ENCODE measurements at regions not wholly inside any gene's neighbourhood (a gene's known extent, or its start where the extent isn't known, plus 50 kb on each side); places are given as distances from the start of the nearest gene placed in this dataset.

DNA sequence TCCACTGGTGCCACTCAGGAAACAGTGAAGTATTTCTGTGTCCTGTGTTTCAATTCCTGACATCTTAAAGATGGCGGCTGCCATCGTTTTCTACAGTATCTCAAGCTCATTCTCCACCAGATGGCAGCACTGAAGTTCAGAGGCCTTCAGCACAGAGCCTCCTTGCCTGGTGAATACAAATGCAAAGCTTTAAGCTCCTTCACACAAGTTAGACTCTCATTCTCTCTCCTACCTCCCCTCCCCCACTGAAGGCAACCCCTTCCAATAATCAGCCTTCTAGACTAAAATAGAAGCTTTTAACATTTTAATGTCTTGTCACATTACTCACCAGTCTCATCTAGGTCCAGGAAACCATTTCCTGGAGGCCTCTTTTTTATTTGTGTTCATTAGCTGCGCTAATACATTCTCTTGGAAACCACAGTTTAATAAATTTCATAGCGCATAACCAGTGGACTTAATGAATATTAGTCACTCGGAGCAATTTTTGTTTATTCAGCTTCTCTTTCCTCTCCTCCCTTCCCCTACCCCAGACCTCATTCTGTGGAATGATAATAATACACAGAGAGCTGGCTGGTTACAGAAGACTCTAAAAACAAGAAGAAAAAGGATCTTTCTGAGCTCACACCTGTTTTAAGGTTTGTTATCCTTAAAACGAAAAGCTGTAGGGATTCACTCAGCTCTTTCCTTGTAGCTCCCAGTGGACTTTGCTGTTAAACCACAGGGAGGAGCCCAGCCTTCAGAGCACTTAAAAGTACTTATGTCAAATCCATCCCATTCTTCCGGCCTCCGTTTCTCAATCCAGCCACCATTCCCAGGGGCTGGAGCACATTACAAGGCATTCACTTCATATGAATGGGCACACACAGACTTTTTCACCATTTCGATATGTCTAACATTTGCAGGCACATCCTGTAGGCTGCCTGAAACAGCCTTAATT, 384.9 kb downstream of the HLX start:
- POLR2A ChIA-PET, result no interaction called here
- H3K4me2 ChIP-seq (ENCODE audit: control insufficient read depth, insufficient read depth), result no peak overlapping the region

More for the DNA sequence above, 384.9 kb downstream of the HLX start:
- intact Hi-C loops (cut with micrococcal nuclease; ENCODE audit: unreplicated experiment), result loop anchor here (2.0 to 10.0 kb wide), 3 partner anchors 171 to 908 kb away; no protein-coding TSS in a partner anchor
- no TSS peak for BruUV-seq (replicated peaks)
- H3K9me3 ChIP-seq (replicated peaks; ENCODE audit: control insufficient read depth, insufficient read depth, low read length), result no peaks in the 10 kb centered on the region
- H4K20me1 ChIP-seq (ENCODE audit: control insufficient read depth, insufficient read depth), result no peaks in the 10 kb centered on the region
- FAIRE-seq (peak; percentile 74), ATAC-seq (peak; percentile 97), DNase-seq (ENCODE audit: low read depth, low spot score) (peak; percentile 5)
- 50% methylated on average over 9 of the region's 9 CpGs for WGBS (ENCODE audit: insufficient coverage, insufficient replicate concordance, low lambda C conversion rate, missing lambda C conversion rate)
- TF ChIP-seq YY1 (IDR thresholded peaks at IDR 0.05; ENCODE audit: low read depth, low read length) (peak; percentile 95), RAD21 (IDR thresholded peaks at IDR 0.05; ENCODE audit: insufficient read depth, low read depth, low read length) (peak; percentile 51), SMC3 (IDR thresholded peaks at IDR 0.05; ENCODE audit: borderline replicate concordance, low read length) (peak; percentile 66; the same call in 1 of the 2 replicates), MTA3 (IDR thresholded peaks at IDR 0.05; ENCODE audit: borderline replicate concordance, low read length) (no peak), CREM (IDR thresholded peaks at IDR 0.05; ENCODE audit: low read depth) (no peak)
- TF ChIP-seq, protein P1, sequence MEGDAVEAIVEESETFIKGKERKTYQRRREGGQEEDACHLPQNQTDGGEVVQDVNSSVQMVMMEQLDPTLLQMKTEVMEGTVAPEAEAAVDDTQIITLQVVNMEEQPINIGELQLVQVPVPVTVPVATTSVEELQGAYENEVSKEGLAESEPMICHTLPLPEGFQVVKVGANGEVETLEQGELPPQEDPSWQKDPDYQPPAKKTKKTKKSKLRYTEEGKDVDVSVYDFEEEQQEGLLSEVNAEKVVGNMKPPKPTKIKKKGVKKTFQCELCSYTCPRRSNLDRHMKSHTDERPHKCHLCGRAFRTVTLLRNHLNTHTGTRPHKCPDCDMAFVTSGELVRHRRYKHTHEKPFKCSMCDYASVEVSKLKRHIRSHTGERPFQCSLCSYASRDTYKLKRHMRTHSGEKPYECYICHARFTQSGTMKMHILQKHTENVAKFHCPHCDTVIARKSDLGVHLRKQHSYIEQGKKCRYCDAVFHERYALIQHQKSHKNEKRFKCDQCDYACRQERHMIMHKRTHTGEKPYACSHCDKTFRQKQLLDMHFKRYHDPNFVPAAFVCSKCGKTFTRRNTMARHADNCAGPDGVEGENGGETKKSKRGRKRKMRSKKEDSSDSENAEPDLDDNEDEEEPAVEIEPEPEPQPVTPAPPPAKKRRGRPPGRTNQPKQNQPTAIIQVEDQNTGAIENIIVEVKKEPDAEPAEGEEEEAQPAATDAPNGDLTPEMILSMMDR (IDR thresholded peaks at IDR 0.05 in 2 of 3, conservative IDR thresholded peaks at IDR 0.05 in 1 of 3; ENCODE audit: control insufficient read depth in 2 of 3, extremely low read depth in 1 of 3, insufficient read depth in 1 of 3, low read depth in 3 of 3, low read length in 3 of 3), result peak; percentile 47 to 57 (median 51); a peak in 5 of 6 replicates
- H3K27me3 ChIP-seq (replicated peaks in 1 of 2; ENCODE audit: control insufficient read depth in 2 of 2, insufficient read depth in 2 of 2, low read length in 1 of 2), result no peaks in the 10 kb centered on the region
- no peaks in the 10 kb centered on the region for H3K79me2 ChIP-seq (ENCODE audit: control insufficient read depth, insufficient read depth, low read length)
- RAD21 ChIA-PET (ENCODE audit: unreplicated experiment), result interaction anchor here (0.7 to 1.7 kb wide), 10 partner anchors 13 to 1191 kb away, joined by 3 to 20 read pairs (median 4); no protein-coding TSS in a partner anchor
- in situ Hi-C loops (cut with MboI), result no loop called here
- H2AFZ ChIP-seq (ENCODE audit: control insufficient read depth, low read depth, low read length), result peak overlapping the region; percentile 42
- H3K4me3 ChIP-seq, result no peak overlapping the region
- CTCF ChIA-PET, result interaction anchor here (0.6 to 2.9 kb wide), 35 partner anchors 8 to 1191 kb away, joined by 3 to 27 read pairs (median 4); no protein-coding TSS in a partner anchor
- no peak overlapping the region for H3K27ac ChIP-seq (ENCODE audit: control insufficient read depth, insufficient read depth)
- H3K36me3 ChIP-seq (ENCODE audit: control insufficient read depth in 2 of 2, insufficient read depth in 2 of 2, low read length in 1 of 2), result no peaks in the 10 kb centered on the region
- H3K4me1 ChIP-seq (ENCODE audit: control insufficient read depth, insufficient read depth, low read length), result no peaks in the 10 kb centered on the region
- no peak overlapping the region for H3K9ac ChIP-seq (ENCODE audit: control insufficient read depth, insufficient read depth, low read length)
- SMC1A ChIA-PET (ENCODE audit: uncharacterized antibody, unreplicated experiment), result interaction anchor here (0.6 to 2.6 kb wide), 20 partner anchors 8 to 907 kb away, joined by 3 to 13 read pairs (median 4); no protein-coding TSS in a partner anchor
